A172 (cell line): ENCODE measurements at regions not wholly inside any gene's neighbourhood (a gene's known extent, or its start where the extent isn't known, plus 50 kb on each side); places are given as distances from the start of the nearest gene placed in this dataset.
"Not testable (repeated sequence)": the region's sequence is repeated elsewhere in the genome, so short reads cannot be mapped to it uniquely, and the experiment has no call there.

Experiments
- DNase-seq: peaks from one replicate; pipeline ENCODE4 v3.0.0-alpha.2; 2015; ENCODE audit warnings: low spot score

DNA sequence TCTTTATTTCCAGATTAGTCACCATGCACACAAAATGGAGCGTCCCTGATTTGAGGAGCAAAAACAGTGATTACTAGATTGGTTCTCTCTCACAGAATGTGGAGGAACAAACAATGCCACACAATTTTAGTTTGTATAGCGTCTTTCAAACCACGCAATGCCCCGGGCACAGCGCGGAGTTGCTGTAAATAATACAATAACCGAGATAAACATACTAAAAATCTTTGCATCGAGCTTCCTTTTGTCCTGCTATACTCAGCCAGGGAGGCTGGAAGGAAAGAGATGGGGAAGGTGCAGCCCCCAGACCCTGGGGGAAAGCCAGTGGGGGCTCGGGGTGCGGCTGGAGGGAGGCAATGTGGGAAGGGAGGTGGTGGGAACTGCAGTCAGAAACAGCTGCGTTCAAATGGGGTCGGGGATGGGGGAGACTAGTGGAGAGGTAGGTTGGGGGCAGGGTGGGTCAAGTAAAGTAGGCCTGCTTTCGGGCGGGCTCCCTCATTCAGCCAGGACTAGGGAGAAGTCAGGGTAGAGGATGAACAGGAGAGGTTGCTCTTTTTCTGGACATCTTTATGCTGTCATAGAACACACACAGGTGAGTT is 366.3 kb downstream of the RPS6KC1 start:
- DNase-seq, result no peak

- DNase-seq, result no peak
Observed at GRCh38 chr1:213417846-213418245, 366.8 kb downstream of the RPS6KC1 start.

GRCh38 chr1:213418268-213419071 is 367.4 kb downstream of the RPS6KC1 start:
- no peak for DNase-seq

DNA sequence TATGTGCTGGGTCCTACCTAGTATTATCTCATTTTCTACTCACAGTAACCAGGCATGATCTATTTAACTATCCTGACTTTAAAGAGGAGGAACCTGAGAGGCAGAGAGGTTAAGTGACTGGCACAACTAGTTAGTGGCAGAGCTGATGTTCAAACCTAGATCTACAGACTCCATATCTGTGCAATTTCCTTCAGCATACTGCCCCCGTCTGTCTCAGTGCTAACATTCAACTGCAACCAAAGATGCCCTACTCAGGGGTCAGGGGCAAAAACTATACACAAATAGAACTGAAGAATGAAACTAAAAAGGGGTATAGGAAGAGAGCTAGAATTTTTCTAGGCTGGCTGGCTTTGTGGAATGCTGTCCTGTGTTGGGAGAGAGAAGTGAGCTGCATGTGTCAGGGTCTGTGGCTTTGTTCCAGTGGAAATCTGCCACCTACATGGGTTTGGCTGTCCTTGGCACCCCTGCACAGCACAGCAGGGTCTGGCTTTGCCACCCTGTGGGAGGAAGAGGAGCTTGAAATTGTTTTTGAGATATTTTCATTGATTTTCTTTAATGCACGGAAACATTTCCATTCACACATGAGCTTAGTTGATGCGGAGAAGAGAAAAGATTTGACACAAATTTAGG is 368.5 kb downstream of the RPS6KC1 start:
- no peak for DNase-seq

DNA sequence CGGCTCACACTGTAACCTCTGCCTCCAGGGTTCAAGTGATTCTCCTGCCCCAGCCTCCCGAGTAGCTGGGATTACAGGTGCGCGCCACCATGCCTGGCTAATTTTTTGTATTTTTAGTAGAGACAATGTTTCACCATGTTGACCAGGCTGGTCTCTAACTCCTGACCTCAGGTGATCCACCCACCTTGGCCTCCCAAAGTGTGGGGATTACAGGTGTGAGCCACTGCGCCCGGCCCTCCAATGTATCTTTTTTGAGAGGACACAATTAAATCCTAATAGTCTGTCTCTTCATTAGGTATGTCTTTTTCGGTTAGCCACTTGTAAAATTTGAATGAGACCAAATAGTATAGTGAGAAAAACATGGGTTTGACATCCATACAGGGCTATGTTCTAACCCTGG is 370.1 kb downstream of the RPS6KC1 start:
- not testable (repeated sequence) for DNase-seq

DNA sequence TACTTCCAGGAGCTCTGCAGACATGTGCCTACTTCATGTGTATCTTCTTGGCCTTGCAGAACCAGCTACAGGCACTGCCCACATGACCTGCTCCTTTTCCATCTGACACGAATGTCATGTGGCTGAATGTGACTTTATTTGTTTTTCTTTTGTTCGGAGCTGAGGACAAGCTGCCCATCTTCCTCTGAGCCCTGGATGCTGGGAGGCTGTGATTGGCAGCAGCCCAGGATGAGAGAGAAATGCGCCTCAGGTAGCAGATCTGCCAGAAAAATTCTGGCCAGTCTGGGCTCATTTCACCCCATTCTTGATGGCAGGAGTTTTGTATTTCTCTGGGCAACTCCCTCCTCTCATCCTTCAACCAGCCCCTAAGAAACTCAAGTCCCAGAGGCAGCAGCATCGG is 372.0 kb downstream of the RPS6KC1 start:
- no peak for DNase-seq

DNA sequence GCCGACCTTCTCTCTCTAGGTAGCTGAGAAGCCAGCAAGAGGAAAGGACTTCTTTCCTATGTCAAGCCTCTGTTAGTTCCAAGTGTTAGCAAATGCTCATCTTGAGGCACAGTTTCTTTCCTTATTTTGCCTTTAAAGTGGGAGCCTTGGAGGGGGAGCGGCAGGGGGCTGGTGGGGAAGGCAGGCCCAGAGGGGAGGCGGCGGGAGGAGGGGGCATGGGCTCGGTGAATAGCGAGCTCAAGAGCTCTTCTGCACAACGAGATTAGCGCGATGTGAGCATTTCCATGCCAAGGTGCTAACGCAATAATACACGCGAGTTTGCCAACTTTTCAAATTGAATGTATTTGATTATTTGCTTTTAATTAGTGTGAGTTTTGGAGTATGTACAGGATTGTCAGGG is 372.6 kb downstream of the RPS6KC1 start:
- no peak for DNase-seq

DNA sequence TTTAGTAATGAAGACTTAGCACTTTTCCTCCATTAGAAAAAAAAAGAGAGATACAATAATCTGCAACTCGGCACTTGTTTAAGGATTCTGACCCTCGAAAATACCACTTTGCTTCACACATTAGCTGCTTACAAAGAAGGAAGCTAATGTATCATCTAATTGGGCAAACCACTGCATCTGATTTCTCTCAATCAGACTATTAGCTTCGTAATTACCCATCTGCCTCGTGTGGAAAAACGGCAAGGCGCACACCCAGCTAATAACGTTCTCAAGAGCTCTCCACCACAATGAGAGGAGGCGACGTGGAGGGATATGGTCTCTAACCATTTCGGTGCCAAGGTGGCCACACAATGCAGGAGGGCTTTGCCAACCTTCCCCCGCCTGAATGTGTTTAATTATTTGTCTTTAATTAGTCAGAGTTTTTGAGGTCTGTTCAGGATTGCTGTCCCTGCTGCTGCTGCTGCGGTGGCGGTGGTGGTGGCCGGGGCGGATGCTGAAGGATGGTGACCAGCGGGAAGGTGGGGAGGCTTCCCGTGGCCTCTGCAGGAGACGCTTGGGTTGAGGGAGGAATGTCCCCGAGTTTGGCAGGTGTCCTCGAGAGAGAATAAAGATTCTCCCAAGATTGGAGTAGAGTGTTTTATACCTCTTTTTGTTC is 374.5 kb downstream of the RPS6KC1 start:
- DNase-seq, result no peak

- no peak for DNase-seq
Observed at GRCh38 chr1:213429642-213430041, 378.6 kb downstream of the RPS6KC1 start.

GRCh38 chr1:213435715-213436114 is 384.7 kb downstream of the RPS6KC1 start:
- no peak for DNase-seq

DNA sequence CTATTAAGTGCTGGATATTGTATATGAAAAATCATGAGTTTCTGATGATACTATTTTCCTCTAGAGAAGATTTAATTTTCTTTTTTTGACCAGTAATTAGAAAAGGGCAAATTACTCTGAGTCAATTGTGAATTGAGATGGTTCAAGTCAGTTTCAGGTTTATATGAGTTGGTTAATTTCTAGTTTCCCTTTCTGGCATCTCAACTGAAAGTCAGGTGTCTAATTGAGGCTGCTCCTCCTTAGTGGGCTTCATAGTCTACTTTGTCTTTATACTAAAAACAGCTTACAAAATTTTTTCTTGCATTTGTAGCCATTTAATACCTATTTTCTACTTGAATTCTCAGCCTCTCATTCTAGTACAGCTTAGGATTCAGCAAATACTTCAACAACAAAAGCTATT is 387.3 kb downstream of the RPS6KC1 start:
- DNase-seq, result no peak

DNA sequence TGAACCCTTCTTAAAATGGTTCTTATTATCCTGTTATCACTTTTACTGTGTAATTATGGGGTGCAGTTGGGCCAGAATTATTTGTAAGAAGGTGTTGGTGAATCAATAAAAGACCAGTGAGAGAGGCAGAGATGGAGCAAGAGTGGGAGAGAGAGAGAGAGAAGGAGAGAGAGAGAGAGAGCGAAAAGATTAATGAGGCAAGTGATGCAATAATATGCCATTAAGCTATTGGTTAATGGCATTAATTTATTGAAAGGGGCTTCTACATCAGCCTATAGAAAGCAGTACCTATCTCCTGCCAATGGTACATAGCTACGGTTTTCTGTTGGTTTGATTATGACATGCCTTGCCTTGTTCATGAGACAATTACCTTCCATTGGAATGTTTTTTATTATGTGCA is 388.7 kb downstream of the RPS6KC1 start:
- no peak for DNase-seq

DNA sequence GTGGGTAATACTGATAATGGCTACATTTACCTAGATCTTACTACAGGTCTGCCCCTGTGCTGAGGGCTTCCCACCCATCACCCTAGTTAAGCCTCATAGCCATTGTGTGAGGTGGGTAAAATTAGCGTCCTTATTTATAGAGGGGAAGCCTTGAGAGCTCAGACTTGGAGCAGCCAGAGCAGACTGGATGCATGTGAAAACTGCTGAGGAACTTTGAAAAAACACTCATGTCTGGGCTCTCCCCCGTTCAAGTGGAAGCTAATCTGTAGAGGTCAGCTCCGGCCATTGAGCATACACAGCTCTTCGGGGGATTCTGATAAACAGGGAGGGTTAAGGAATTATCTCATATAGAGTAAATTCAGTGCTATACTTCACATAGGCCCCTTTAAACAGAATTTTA is 389.7 kb downstream of the RPS6KC1 start:
- no peak for DNase-seq

GRCh38 chr1:213443415-213443814 is 392.4 kb downstream of the RPS6KC1 start:
- no peak for DNase-seq

DNA sequence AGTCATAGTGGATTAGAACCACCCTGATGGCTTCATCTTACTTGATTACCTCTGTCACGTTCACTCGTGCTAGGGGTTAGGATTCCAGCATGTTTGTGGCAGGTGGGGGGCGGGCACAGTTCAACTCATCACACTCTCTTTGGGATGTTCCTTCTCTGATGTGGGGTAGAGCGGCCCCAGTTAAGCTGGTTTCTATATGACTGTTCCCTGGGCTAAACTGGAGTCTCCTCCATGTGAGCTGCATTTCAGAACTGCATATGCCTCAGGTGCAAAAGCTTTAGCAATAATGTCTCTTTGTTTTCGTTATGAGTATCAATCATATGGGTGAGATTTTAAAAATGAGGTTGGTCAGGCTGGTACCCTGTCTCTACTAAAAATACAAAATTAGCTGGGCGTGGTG is 393.2 kb downstream of the RPS6KC1 start:
- DNase-seq, result no peak

DNA sequence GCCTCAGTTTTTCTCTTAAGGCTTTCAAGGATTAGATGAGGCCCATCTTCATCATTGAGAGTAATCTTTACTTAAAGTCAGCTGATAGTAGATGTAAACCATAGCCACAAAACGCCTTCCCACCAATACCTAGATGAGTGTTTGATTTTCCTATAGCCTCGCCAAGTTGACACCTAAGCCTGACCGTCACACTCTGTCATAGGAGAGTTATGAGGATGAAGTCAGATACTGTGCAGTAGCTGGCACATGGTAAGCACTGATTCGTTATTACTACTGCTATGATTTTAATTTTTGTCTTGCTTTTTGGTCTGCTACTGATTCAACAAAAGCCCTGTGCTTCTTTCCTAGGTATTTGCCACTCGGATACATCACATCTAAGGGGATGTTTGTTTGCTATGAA is 395.5 kb downstream of the RPS6KC1 start:
- no peak for DNase-seq

GRCh38 chr1:213448360-213448759 is 397.3 kb downstream of the RPS6KC1 start:
- no peak for DNase-seq

DNA sequence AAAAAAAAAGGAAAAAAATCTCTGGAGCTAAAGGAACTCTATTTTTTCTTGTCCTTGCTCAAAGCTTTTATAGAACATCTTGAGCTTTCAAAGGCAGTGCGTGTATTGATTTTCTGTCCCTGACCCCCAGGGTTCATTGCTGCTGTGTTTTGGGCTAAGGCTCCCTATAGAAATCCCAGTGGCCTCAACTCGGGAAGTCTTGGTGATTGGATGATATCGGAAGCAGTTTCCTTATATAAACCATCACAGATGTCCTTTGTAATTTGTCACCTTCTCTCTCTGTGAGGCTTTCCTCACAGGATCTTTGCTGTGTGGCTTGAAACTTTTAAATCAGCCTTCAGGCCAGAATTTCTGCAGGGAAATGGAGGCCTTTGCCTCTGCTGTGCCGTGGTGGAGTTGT is 397.7 kb downstream of the RPS6KC1 start:
- no peak for DNase-seq

DNA sequence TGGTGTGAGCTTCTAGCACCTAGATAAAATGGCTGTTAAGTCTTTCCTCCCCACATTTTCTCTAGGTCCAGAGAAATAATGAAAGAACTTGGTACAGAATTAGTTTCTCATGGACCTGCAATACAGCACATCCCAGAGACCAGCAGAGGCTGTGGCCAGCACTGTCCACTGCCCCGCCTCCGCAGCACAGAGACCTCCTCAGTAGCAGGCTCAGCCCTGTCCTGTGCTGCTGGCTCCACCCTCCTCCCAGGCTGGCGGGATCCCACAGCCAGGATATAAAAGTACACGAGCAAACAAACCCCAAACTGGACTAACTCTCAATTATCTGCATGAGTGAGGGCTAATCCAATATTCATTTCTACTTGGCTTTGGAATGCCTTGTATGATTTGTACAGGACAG is 401.5 kb downstream of the RPS6KC1 start:
- no peak for DNase-seq

DNA sequence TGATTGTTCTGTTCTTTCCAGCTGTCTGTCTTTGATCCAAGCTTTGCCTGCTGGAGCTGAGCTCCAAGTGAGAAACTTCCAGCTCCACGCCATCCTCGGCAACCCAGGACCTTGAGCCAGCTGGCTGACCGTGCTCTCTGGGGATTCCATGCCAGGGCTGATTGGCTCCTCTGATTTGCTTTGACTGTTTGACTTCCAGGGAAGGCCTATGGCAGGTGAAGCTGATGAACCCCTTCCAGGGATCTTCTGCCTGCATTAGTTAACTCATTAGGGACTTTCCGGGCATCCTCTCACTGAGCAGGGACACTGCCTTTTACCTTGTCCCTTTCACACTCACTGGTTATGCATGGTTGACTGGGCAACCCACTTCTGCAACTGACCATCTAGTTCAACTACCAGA is 406.1 kb downstream of the RPS6KC1 start:
- DNase-seq, result no peak

DNA sequence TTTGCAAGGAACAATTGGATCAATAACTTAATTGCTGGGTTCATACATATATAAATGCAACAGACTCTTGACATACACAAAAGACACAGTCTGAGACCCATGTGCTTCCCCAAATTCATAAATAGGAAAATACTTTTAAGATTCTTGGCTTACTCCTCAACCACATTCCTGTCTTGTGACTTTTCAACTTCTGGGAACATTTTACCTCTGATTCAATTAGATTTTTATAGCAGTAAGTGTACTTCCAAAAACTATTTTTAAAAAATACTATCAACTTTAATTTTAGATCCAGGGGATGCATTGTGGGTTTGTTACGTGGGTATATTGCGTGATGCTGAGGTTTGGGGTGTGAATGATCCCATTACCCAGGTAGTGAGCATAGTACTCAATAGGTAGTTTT is 406.7 kb downstream of the RPS6KC1 start:
- no peak for DNase-seq

DNA sequence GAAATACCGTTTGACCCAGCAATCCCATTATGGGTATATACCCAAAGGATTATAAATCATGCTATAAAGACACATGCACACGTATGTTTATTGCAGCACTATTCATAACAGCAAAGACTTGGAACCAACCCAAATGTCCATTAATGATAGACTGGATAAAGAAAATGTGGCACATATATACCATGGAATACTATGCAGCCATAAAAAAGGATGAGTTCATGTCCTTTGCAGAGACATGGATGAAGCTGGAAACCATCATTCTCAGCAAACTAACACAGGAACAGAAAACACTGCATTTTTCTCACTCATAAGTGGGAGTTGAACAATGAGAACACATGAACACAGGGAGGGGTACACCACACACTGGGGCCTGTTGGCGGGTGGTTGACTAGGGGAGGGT is 411.3 kb downstream of the RPS6KC1 start:
- not testable (repeated sequence) for DNase-seq
